ENCODE measurements at regions not wholly inside any gene's neighbourhood (a gene's known extent, or its start where the extent isn't known, plus 50 kb on each side); places are given as distances from the start of the nearest gene placed in this dataset.

GRCh38 chr5:172523146-172523745, 68.9 kb upstream of the SH3PXD2B start:
- TF ChIP-seq CTCF (IDR thresholded peaks at IDR 0.05) (no peak), EP300 (IDR thresholded peaks at IDR 0.05) (no peak)
